Heart left ventricle (tissue), 16 donors: ENCODE measurements at regions not wholly inside any gene's neighbourhood (a gene's known extent, or its start where the extent isn't known, plus 50 kb on each side); places are given as distances from the start of the nearest gene placed in this dataset.

ENCODE experiments used
- ATAC-seq, 4 donors: fragments of 200-7000 bp; cut with Tn5 transposase; one replicate each; pipeline ENCODE4 v1.9.1; 2020 to 2022; ENCODE audit warnings: moderate library complexity in 4 of 4, mild to moderate bottlenecking in 3 of 4, moderate number of reproducible peaks in 1 of 4
- DNase-seq, 5 donors: peaks; one replicate each; pipeline ENCODE4 v3.0.0-alpha.2; 2020
- H3K27ac ChIP-seq, 12 donors: fragments of 200-600 bp; sonication (generic) in 4 of 12; one replicate each; pipeline versions ENCODE4 v1.5.0 to v1.8.0; 2016 to 2022; ENCODE audit warnings: mild to moderate bottlenecking in 2 of 12
- H3K27me3 ChIP-seq, 9 donors: fragments of 200-600 bp; sonication (generic) in 2 of 9; one replicate each; pipeline versions ENCODE4 v1.5.1 to v1.8.0; 2016 to 2022; ENCODE audit warnings: mild to moderate bottlenecking in 3 of 9
- H3K36me3 ChIP-seq, 9 donors: fragments of 200-600 bp; sonication (generic) in 2 of 9; one replicate each; pipeline versions ENCODE4 v1.5.0 to v1.8.0; 2018 to 2022; ENCODE audit warnings: mild to moderate bottlenecking in 2 of 9
- H3K4me1 ChIP-seq, 12 donors: fragments of 200-600 bp; sonication (generic) in 4 of 12; one replicate each; pipeline versions ENCODE4 v1.5.0 to v1.8.0; 2016 to 2022; ENCODE audit warnings: mild to moderate bottlenecking in 3 of 12
- H3K4me3 ChIP-seq, 12 donors: fragments of 200-600 bp; sonication (generic) in 4 of 12; one replicate each; pipeline versions ENCODE4 v1.5.0 to v1.8.0; 2017 to 2022; ENCODE audit warnings: mild to moderate bottlenecking in 9 of 12, moderate library complexity in 4 of 12
- H3K9me3 ChIP-seq, 12 donors: fragments of 200-600 bp; sonication (generic) in 4 of 12; one replicate each; pipeline versions ENCODE4 v1.5.0 to v1.8.0; 2016 to 2022; ENCODE audit warnings: mild to moderate bottlenecking in 1 of 12
- POLR2A ChIP-seq, 2 donors: fragments of 450-650 bp; IDR thresholded peaks; one replicate each; pipeline ENCODE4 v1.6.1; 2017; ENCODE audit warnings: antibody characterized with exemption in 2 of 2, mild to moderate bottlenecking in 2 of 2, moderate library complexity in 2 of 2
- WGBS, 4 donors: extraction: QIAGEN DNeasy Blood & Tissue Kit in 2 of 4; methylation state at CpG; one replicate each; pipeline versions ENCODE4 v1.1.5 to v1.1.7; 2013 to 2018; 5-methylcytosine and 5-hydroxymethylcytosine counted together
- intact Hi-C, 10 donors: fragments of 100-400 bp; cut with DNase I; formaldehyde crosslinking; loops; one replicate each; pipeline versions ENCODE4 v1.11.1 to v1.14.2; 2022
- TF ChIP-seq, protein P1 (sequence below), 12 donors: fragments of 200-600 bp; sonication (generic) in 4 of 12; IDR thresholded peaks; one replicate each; pipeline versions ENCODE4 v1.5.0 to v1.8.0; 2018 to 2022; ENCODE audit warnings: antibody characterized with exemption in 12 of 12, mild to moderate bottlenecking in 5 of 12
- donor health status: ischemic (EF 13 %, LVEDD 7.1; RV severe dilation, severe dysfunction).
- donor health status: healthy with polysubstance abuse.
- donor health status: DM: no; HTN: yes; CAD: no.
- donor health status: DM: no; HTN: no; CAD: no.
- donor health status: ischemic (EF 25% LVEDD 6.9; RV normal size, moderate dysfunction).
- donor health status: ischemic (EF 25% LVEDD 5.7; RV mildly dilated, moderate dysfunction).
- donor health status: healthy.
- donor health status: DM: yes; HTN: yes; CAD: no.
- donor health status: ischemic (EF 35%, LVEDD 5.7; RV mildly dilated, moderate dysfunction).
- donor health status: nonischemic (EF 11% LVEDD 7.7; RV severe dilation, severe dysfunction).
- donor health status: DM: yes; HTN: yes; CAD: no.
- donor health status: PGD.
- donor health status: ischemic (EF 29% LVEDD 5.4; RV normal size, mild dysfunction).
- donor health status: nonischemic (EF 23%, LVEDD 6.1; RV moderate dilation, normal function).

DNA sequence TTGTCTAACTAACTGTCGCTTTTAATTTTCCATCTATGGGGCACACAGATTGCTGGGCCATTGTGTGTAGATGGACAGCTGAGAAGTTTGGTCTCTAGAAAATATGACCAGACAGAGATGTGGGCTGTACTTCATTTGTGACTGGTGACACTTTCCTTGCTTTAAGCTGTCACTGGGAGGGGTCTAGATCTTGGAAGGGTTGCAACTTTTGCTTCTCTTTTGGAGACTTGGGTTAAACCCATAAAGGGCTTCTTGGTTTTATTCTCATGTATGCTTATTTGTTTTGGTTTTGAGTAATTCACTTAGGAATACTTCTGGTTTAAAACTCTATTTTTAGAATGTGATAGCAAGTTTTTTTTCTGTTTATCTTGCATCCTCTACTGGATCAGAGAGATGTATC, 80.2 kb downstream of the ETS2 start:
- H3K27me3 ChIP-seq, result no peaks in the 10 kb centered on the region
- TF ChIP-seq POLR2A (IDR thresholded peaks at IDR 0.05), result no peak
- TF ChIP-seq, protein P1, sequence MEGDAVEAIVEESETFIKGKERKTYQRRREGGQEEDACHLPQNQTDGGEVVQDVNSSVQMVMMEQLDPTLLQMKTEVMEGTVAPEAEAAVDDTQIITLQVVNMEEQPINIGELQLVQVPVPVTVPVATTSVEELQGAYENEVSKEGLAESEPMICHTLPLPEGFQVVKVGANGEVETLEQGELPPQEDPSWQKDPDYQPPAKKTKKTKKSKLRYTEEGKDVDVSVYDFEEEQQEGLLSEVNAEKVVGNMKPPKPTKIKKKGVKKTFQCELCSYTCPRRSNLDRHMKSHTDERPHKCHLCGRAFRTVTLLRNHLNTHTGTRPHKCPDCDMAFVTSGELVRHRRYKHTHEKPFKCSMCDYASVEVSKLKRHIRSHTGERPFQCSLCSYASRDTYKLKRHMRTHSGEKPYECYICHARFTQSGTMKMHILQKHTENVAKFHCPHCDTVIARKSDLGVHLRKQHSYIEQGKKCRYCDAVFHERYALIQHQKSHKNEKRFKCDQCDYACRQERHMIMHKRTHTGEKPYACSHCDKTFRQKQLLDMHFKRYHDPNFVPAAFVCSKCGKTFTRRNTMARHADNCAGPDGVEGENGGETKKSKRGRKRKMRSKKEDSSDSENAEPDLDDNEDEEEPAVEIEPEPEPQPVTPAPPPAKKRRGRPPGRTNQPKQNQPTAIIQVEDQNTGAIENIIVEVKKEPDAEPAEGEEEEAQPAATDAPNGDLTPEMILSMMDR (IDR thresholded peaks at IDR 0.05), result no peak
- no peak overlapping the region for H3K4me3 ChIP-seq
- no peak overlapping the region for H3K27ac ChIP-seq
- H3K4me1 ChIP-seq, result peaks cover 0 to 15% (median 0%) of the 10 kb centered on the region in 12 donors
- WGBS, 4 donors, result 95 to 100% (median 98%) methylated on average over 1 of the region's 1 CpG
- intact Hi-C loops, result no loop called here
- ATAC-seq, result no peak
- no peak for DNase-seq
- no peaks in the 10 kb centered on the region for H3K36me3 ChIP-seq
- peaks cover 0 to 50% (median 21%) of the 10 kb centered on the region in 12 donors for H3K9me3 ChIP-seq

DNA sequence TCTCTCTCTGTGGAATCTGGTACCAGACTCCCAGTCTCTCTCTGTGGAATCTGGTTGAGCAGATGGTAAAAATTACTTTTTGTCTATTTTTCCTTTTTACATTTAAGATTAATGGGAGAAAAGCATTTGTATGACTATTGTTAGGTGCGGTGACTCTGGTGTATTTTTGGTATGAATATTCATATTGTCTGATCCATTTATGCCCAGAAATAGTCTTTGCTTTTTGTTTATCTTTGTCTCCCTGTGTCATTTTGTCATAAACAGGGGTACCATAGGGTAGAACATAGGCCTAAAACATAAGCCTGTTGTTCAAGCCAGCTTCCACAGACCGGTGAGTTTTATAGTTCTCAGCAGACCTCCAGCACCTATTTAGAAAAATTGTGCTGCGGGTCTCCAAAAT, 78.7 kb downstream of the ETS2 start:
- no peaks in the 10 kb centered on the region for H3K36me3 ChIP-seq
- H3K9me3 ChIP-seq, result peaks cover 0 to 65% (median 33%) of the 10 kb centered on the region in 12 donors
- DNase-seq (no peak), ATAC-seq (no peak)
- intact Hi-C loops, result no loop called here
- no peaks in the 10 kb centered on the region for H3K27me3 ChIP-seq
- peaks cover 0 to 10% (median 0%) of the 10 kb centered on the region in 12 donors for H3K4me1 ChIP-seq
- H3K4me3 ChIP-seq, result no peak overlapping the region
- 82 to 95% (median 89%) methylated on average over 3 of the region's 3 CpGs for WGBS, 4 donors
- TF ChIP-seq, protein P1 (IDR thresholded peaks at IDR 0.05), result no peak
- TF ChIP-seq POLR2A (IDR thresholded peaks at IDR 0.05), result no peak
- no peak overlapping the region for H3K27ac ChIP-seq

DNA sequence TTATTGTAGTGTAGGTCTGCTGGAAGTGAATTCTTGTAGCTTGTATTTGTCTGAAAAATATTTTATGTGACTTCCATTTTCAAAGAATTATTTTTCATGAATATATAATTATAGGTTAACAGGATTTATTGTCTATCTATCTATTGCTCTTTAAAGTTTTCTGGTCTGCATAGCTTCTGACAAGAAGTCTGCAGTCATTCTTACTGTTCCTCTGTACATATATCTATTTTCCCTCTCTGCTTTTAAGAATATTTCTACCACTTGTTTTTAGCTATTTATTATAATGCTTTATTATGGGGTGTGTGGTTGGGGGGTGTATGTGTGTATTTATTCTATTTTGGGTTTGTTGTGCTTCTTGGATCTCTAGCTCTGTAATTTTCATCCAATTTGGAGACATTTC, 77.4 kb downstream of the ETS2 start:
- Histone ChIP-seq H3K36me3 (no peaks in the 10 kb centered on the region), H3K4me3 (no peak overlapping the region), H3K27me3 (no peaks in the 10 kb centered on the region), H3K4me1 (peaks cover 0 to 4% (median 0%) of the 10 kb centered on the region in 12 donors), H3K27ac (no peak overlapping the region), H3K9me3 (peaks cover 0 to 61% (median 29%) of the 10 kb centered on the region in 12 donors)
- TF ChIP-seq, protein P1 (IDR thresholded peaks at IDR 0.05), result no peak
- no peak for TF ChIP-seq POLR2A (IDR thresholded peaks at IDR 0.05)
- intact Hi-C loops, result no loop called here
- DNase-seq (no peak), ATAC-seq (no peak)

DNA sequence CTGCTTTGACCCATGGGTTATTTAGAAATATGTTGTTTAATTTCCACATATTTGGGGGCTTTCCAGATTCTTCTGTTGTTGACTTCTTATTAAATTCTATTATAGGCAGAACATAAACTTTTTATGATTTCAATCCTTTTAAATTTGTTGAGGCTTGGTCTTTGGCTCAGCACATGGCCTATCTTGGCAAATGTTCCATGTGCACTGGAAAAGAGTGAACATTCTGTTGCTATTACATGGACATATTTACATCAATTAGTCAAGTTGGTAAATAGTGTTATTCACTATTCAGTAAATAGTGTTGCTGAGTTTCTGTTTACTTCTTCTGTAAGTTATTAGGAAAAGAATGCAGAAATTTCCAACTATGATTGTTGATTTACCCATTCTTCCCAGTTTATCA, 75.4 kb downstream of the ETS2 start:
- no peaks in the 10 kb centered on the region for H3K36me3 ChIP-seq
- H3K27ac ChIP-seq, result no peak overlapping the region
- TF ChIP-seq, protein P1 (IDR thresholded peaks at IDR 0.05), result no peak
- TF ChIP-seq POLR2A (IDR thresholded peaks at IDR 0.05), result no peak
- intact Hi-C loops, result no loop called here
- no peaks in the 10 kb centered on the region for H3K27me3 ChIP-seq
- ATAC-seq (no peak), DNase-seq (no peak)
- no peak overlapping the region for H3K4me3 ChIP-seq
- peaks cover 0 to 6% (median 0%) of the 10 kb centered on the region in 12 donors for H3K4me1 ChIP-seq
- H3K9me3 ChIP-seq, result peaks cover 0 to 42% (median 18%) of the 10 kb centered on the region in 12 donors
